ENCODE measurements at regions not wholly inside any gene's neighbourhood (a gene's known extent, or its start where the extent isn't known, plus 50 kb on each side); places are given as distances from the start of the nearest gene placed in this dataset.

DNA sequence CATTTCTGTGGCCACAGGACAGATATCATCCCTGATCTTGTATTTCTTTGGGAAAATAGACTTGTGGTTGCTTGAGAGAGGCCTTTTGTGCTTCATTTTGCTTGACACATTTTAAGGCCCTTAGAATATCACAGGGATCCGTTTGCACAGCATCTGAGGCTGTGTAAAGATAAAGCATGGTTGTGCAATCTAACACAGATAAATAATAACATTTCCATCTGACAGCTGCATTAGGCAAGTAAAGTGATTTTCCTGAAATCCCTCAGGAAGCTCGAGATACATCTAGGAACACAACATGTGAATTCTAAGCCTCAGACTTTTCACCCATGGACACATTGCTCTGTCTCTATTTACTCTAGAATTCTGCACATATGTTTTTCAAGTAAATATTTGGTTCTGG is 212.8 kb upstream of the ADAMTSL1 start:
- TF ChIP-seq, protein P1, sequence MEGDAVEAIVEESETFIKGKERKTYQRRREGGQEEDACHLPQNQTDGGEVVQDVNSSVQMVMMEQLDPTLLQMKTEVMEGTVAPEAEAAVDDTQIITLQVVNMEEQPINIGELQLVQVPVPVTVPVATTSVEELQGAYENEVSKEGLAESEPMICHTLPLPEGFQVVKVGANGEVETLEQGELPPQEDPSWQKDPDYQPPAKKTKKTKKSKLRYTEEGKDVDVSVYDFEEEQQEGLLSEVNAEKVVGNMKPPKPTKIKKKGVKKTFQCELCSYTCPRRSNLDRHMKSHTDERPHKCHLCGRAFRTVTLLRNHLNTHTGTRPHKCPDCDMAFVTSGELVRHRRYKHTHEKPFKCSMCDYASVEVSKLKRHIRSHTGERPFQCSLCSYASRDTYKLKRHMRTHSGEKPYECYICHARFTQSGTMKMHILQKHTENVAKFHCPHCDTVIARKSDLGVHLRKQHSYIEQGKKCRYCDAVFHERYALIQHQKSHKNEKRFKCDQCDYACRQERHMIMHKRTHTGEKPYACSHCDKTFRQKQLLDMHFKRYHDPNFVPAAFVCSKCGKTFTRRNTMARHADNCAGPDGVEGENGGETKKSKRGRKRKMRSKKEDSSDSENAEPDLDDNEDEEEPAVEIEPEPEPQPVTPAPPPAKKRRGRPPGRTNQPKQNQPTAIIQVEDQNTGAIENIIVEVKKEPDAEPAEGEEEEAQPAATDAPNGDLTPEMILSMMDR (IDR thresholded peaks at IDR 0.05), result no peak
- TF ChIP-seq POLR2A (IDR thresholded peaks at IDR 0.05), result no peak
